GM12891 (cell line): ENCODE measurements at regions not wholly inside any gene's neighbourhood (a gene's known extent, or its start where the extent isn't known, plus 50 kb on each side); places are given as distances from the start of the nearest gene placed in this dataset.

ENCODE experiments used
- POLR2A ChIP-seq: IDR thresholded peaks from 2 replicates; pipeline ENCODE4 v1.6.1; 2011; ENCODE audit warnings: low read depth, low read length, control low read depth
- POLR2AphosphoS5 ChIP-seq: IDR thresholded peaks from 2 replicates; pipeline ENCODE4 v1.6.1; 2011; ENCODE audit warnings: low read depth, low read length, control low read depth
- SPI1 ChIP-seq: IDR thresholded peaks from 2 replicates; pipeline ENCODE4 v1.6.1; 2011; ENCODE audit warnings: low read depth, low read length, control low read depth
- TAF1 ChIP-seq: IDR thresholded peaks from 2 replicates; pipeline ENCODE4 v1.6.1; 2011; ENCODE audit warnings: low read depth, low read length, control low read depth

- TF ChIP-seq POLR2AphosphoS5 (no peak), POLR2A (no peak), TAF1 (no peak), SPI1 (no peak)
These were observed 71.1 kb downstream of the PERP start for GRCh38 chr6:138036111-138036510.
